Neural crest cell (in vitro differentiated cells): ENCODE measurements at regions not wholly inside any gene's neighbourhood (a gene's known extent, or its start where the extent isn't known, plus 50 kb on each side); places are given as distances from the start of the nearest gene placed in this dataset.

ENCODE experiments used
- DNase-seq: peaks from one replicate; pipeline ENCODE4 v3.0.0; 2021; ENCODE audit warnings: low read depth, mixed read lengths, low spot score
- H3K27ac Mint-ChIP-seq: one replicate; pipeline ENCODE4 v1.8.0; 2021; ENCODE audit warnings: mild to moderate bottlenecking, mixed read lengths; ENCODE audit not compliant: unreplicated experiment
- H3K27me3 Mint-ChIP-seq: 2 replicates; pipeline ENCODE4 v1.8.0; 2021; ENCODE audit warnings: low read depth, mild to moderate bottlenecking, mixed read lengths
- H3K36me3 Mint-ChIP-seq: 2 replicates; pipeline ENCODE4 v1.8.0; 2021; ENCODE audit warnings: low read depth, mild to moderate bottlenecking, mixed read lengths
- H3K4me1 Mint-ChIP-seq: 2 replicates; pipeline ENCODE4 v1.8.0; 2021; ENCODE audit warnings: mixed read lengths
- H3K4me3 Mint-ChIP-seq: one replicate; pipeline ENCODE4 v1.8.0; 2021; ENCODE audit warnings: mild to moderate bottlenecking, mixed read lengths
- H3K9me3 Mint-ChIP-seq: 2 replicates; pipeline ENCODE4 v1.8.0; 2021; ENCODE audit warnings: mixed read lengths
- TF ChIP-seq, protein P1 (sequence below): fragments of 200-600 bp; sonication (generic); conservative IDR thresholded peaks from 2 replicates; pipeline ENCODE4 v1.5.0; 2021; ENCODE audit warnings: antibody characterized with exemption, mild to moderate bottlenecking

DNA sequence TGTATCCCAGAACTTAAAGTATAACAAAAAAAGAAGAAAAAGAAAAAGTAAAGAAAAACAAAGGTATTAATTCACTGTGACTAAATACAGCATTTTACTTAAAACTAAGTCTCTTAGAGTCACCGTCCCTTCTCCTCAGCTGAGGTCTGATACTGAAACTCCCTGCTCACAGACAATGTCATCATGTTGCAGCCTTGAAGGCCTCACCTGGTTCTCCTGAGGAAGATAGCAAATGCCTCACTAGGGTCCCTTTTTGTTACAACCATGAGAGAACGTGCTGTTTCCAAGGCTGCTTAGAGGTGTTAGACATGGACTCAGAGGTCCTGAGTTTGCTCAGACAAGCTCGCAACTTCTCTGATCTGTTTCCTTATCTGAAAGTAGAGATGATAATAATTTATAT is 357.2 kb downstream of the MTRR start:
- DNase-seq, result no peak
- Mint-ChIP-seq H3K27me3 (no peaks in the 10 kb centered on the region), H3K4me1 (peaks cover 4% of the 10 kb centered on the region), H3K4me3 (no peak overlapping the region), H3K27ac (no peak overlapping the region), H3K36me3 (peaks cover 2% of the 10 kb centered on the region), H3K9me3 (peaks cover 7% of the 10 kb centered on the region)
- TF ChIP-seq, protein P1, sequence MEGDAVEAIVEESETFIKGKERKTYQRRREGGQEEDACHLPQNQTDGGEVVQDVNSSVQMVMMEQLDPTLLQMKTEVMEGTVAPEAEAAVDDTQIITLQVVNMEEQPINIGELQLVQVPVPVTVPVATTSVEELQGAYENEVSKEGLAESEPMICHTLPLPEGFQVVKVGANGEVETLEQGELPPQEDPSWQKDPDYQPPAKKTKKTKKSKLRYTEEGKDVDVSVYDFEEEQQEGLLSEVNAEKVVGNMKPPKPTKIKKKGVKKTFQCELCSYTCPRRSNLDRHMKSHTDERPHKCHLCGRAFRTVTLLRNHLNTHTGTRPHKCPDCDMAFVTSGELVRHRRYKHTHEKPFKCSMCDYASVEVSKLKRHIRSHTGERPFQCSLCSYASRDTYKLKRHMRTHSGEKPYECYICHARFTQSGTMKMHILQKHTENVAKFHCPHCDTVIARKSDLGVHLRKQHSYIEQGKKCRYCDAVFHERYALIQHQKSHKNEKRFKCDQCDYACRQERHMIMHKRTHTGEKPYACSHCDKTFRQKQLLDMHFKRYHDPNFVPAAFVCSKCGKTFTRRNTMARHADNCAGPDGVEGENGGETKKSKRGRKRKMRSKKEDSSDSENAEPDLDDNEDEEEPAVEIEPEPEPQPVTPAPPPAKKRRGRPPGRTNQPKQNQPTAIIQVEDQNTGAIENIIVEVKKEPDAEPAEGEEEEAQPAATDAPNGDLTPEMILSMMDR, result no peak

DNA sequence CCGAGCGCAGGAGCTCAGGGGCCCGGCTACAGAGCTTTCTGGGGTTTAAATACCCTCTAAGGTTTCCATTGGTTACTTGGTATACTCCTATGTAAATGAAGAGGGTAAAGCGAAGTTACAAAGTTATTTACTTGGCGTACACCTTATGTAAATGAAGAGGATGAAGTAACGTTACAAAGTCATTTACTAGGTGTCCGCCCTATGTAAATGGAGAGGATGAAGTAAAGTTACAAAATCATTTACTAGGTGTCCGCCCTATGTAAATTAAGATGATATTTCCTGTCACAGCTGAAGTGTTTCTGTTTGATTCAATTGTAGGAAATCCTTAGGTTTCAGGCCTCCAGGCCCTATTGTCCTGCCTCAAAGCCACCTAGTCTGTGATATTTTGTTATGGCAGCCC is 358.2 kb downstream of the MTRR start:
- peaks cover 2% of the 10 kb centered on the region for H3K36me3 Mint-ChIP-seq
- H3K4me3 Mint-ChIP-seq, result no peak overlapping the region
- H3K4me1 Mint-ChIP-seq, result peaks cover 4% of the 10 kb centered on the region
- H3K27ac Mint-ChIP-seq, result no peak overlapping the region
- no peaks in the 10 kb centered on the region for H3K27me3 Mint-ChIP-seq
- TF ChIP-seq, protein P1, result no peak
- DNase-seq, result no peak
- peaks cover 2% of the 10 kb centered on the region for H3K9me3 Mint-ChIP-seq

DNA sequence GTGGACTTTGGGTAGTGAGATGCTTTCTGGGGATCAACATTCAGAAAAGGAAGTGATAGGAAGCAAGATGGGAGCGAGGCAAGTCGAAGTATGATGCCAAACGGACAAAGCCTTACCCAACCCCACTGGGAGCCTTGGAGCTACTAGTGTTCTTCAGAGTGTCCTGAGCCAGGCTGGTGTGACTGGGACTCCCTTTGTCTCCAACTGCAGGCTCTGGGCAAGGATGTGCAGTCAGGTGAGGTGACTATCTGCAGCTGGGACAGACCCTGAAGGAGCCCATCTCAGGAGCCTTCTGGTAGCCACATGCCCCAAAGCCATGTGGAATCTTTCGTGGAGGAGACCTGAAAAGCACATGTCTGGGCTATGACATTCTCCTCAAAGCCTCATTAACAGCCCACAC is 360.6 kb downstream of the MTRR start:
- H3K36me3 Mint-ChIP-seq, result no peaks in the 10 kb centered on the region
- H3K4me1 Mint-ChIP-seq, result peaks cover 4% of the 10 kb centered on the region
- H3K27me3 Mint-ChIP-seq, result no peaks in the 10 kb centered on the region
- no peaks in the 10 kb centered on the region for H3K9me3 Mint-ChIP-seq
- H3K27ac Mint-ChIP-seq, result no peak overlapping the region
- DNase-seq, result no peak
- no peak overlapping the region for H3K4me3 Mint-ChIP-seq
- TF ChIP-seq, protein P1, result no peak

DNA sequence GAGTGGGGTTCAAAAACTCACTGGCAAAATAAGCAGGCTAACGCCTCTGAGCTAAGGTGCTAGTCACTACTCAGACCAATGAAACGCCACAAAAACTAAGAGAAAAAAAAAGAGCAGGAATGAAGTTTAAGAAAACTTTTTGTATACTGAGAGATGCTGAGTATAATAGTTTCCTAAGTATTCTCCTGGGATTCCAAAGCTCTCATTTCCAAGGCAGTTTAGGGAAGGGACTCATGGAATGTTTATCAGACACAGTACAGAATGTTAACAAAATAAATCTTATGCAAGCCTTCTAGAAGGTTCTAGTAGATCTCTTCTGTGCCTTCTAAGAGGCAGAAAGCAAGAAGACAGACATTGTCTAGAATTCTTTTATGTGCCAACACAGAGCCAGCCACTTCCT is 361.9 kb downstream of the MTRR start:
- Mint-ChIP-seq H3K27me3 (no peaks in the 10 kb centered on the region), H3K4me1 (peaks cover 4% of the 10 kb centered on the region), H3K9me3 (no peaks in the 10 kb centered on the region), H3K27ac (no peak overlapping the region), H3K4me3 (no peak overlapping the region), H3K36me3 (no peaks in the 10 kb centered on the region)
- no peak for DNase-seq
- TF ChIP-seq, protein P1, result no peak

DNA sequence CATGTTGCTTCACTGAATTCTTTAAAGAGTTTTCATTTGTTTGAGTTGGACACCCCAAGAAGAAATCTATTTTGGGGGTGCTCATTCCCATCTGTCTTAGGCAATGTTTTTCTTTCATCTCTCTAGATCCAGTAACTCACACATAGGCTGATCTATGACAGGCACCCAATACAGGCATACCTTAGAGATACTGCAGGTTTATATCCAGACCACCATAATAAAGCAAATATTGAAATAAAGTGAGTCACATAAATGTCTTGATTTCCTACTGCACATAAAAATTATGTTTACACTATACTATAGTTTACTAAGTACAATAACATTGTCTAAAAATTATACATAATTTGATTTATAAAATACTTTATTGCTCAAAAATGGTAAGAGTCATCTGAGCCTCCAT is 364.5 kb downstream of the MTRR start:
- TF ChIP-seq, protein P1, result no peak
- H3K36me3 Mint-ChIP-seq, result no peaks in the 10 kb centered on the region
- H3K27me3 Mint-ChIP-seq, result no peaks in the 10 kb centered on the region
- peaks cover 2% of the 10 kb centered on the region for H3K9me3 Mint-ChIP-seq
- H3K4me1 Mint-ChIP-seq, result peaks cover 4% of the 10 kb centered on the region
- H3K4me3 Mint-ChIP-seq, result no peak overlapping the region
- no peak for DNase-seq
- H3K27ac Mint-ChIP-seq, result no peak overlapping the region
